HCT116 (cell line): ENCODE measurements at regions not wholly inside any gene's neighbourhood (a gene's known extent, or its start where the extent isn't known, plus 50 kb on each side); places are given as distances from the start of the nearest gene placed in this dataset.

Experiments
- ATAC-seq: fragments of 200-7000 bp; cut with Tn5 transposase; 2 replicates; pipeline ENCODE4 v1.9.1; 2020; ENCODE audit warnings: mild to moderate bottlenecking, moderate library complexity
- BruUV-seq: library from RNA; stranded (reverse); fragments of 400-500 nt; replicated peaks from 2 replicates; lab custom pipeline; 2021; lab: Mats Ljungman, UMichigan
- CTCF ChIA-PET: fragments of 300-600 bp; sonication (Branson Sonifier 250); formaldehyde crosslinking; loops from one replicate; lab custom pipeline; 2021; ENCODE audit warnings: antibody characterized with exemption; lab: Charles Lee
- POLR2A ChIA-PET: fragments of 300-600, 350-600 bp; sonication (Branson Sonifier 250); formaldehyde crosslinking; loops from one replicate; lab custom pipeline; 2021; ENCODE audit warnings: antibody characterized with exemption; lab: Charles Lee
- RAD21 ChIA-PET, 2 experiments: fragments of 300-600 bp; sonication (Branson Sonifier 250); formaldehyde crosslinking; loops; one replicate each; lab custom pipeline; 2023; ENCODE audit warnings: low total read pairs in 2 of 2; ENCODE audit not compliant: uncharacterized antibody in 2 of 2, unreplicated experiment in 2 of 2, low non-redundant PET in 1 of 2; lab: Charles Lee
- DNase-seq: peaks from one replicate; pipeline ENCODE4 v3.0.0-alpha.2; 2010; ENCODE audit warnings: low read depth, low spot score
- H2AFZ ChIP-seq: fragments of 200-600 bp; shearing (Covaris generic), sonication (generic); 2 replicates; pipeline ENCODE4 v1.6.1; 2017; ENCODE audit warnings: low read depth, mixed run types, mixed read lengths, antibody characterized with exemption, low read length; ENCODE audit not compliant: poor library complexity, severe bottlenecking
- H3K27ac ChIP-seq: 2 replicates; pipeline ENCODE4 v1.5.1; 2012; ENCODE audit warnings: low read depth, low read length
- H3K27me3 ChIP-seq: fragments of 200-600 bp; sonication (generic); 2 replicates; pipeline ENCODE4 v1.6.1; 2016; ENCODE audit warnings: mixed run types, low read length, mixed read lengths; ENCODE audit not compliant: insufficient read depth
- H3K36me3 ChIP-seq, 2 experiments: fragments of 200-500 bp in 1 of 2; fragments of 200-600 bp in 1 of 2; sonication (Bioruptor generic) in 1 of 2; sonication (generic) in 1 of 2; 2 replicates each; pipeline versions ENCODE4 v1.5.1 to v1.6.1; 2014 to 2016; ENCODE audit warnings: low read length in 2 of 2, inconsistent platforms in 1 of 2, mixed read lengths in 1 of 2, mixed run types in 1 of 2; ENCODE audit not compliant: insufficient read depth in 2 of 2, control insufficient read depth in 1 of 2
- H3K4me1 ChIP-seq, 2 experiments: fragments of 200-600 bp in 1 of 2; sonication (generic) in 1 of 2; 2 replicates each; pipeline versions ENCODE4 v1.5.1 to v1.6.1; 2012 to 2017; ENCODE audit warnings: low read length in 2 of 2, inconsistent platforms in 1 of 2, mild to moderate bottlenecking in 1 of 2, mixed read lengths in 1 of 2, mixed run types in 1 of 2, moderate library complexity in 1 of 2; ENCODE audit not compliant: insufficient read depth in 2 of 2, control insufficient read depth in 1 of 2
- H3K4me2 ChIP-seq: fragments of 200-600 bp; sonication (generic); 2 replicates; pipeline ENCODE4 v1.6.1; 2017; ENCODE audit warnings: mixed run types, low read length, mixed read lengths
- H3K4me3 ChIP-seq, 2 experiments: fragments of 200-600 bp in 1 of 2; sonication (generic) in 1 of 2; replicated peaks in 1 of 2; 2 replicates each; pipeline ENCODE4 v1.5.1; 2011 to 2016; ENCODE audit warnings: low read length in 2 of 2, control low read depth in 1 of 2, low read depth in 1 of 2, mild to moderate bottlenecking in 1 of 2, mixed read lengths in 1 of 2, mixed run types in 1 of 2
- H3K79me2 ChIP-seq: fragments of 200-600 bp; sonication (generic); 2 replicates; pipeline ENCODE4 v1.6.1; 2017; ENCODE audit warnings: mild to moderate bottlenecking, mixed run types, low read length, moderate library complexity, mixed read lengths; ENCODE audit not compliant: insufficient read depth
- H3K9ac ChIP-seq: fragments of 200-600 bp; sonication (generic); 2 replicates; pipeline ENCODE4 v1.6.1; 2016; ENCODE audit warnings: low read length, mixed read lengths
- H3K9me2 ChIP-seq: fragments of 200-600 bp; sonication (generic), shearing (Covaris generic); 2 replicates; pipeline ENCODE4 v1.6.1; 2017; ENCODE audit warnings: mixed run types, mild to moderate bottlenecking, moderate library complexity; ENCODE audit not compliant: insufficient read depth
- H3K9me3 ChIP-seq, 2 experiments: fragments of 200-500 bp in 1 of 2; fragments of 200-600 bp in 1 of 2; sonication (Bioruptor generic) in 1 of 2; sonication (generic) in 1 of 2; 2 replicates each; pipeline ENCODE4 v1.6.1; 2014 to 2017; ENCODE audit warnings: low read length in 2 of 2, mixed read lengths in 2 of 2, inconsistent platforms in 1 of 2, low read depth in 1 of 2, mild to moderate bottlenecking in 1 of 2, mixed run types in 1 of 2, moderate library complexity in 1 of 2; ENCODE audit not compliant: control insufficient read depth in 1 of 2, insufficient read depth in 1 of 2
- H4K20me1 ChIP-seq: fragments of 200-600 bp; sonication (generic), shearing (Covaris generic); 2 replicates; pipeline ENCODE4 v1.6.1; 2017; ENCODE audit warnings: mixed run types, mild to moderate bottlenecking, moderate library complexity; ENCODE audit not compliant: insufficient read depth
- CEBPB ChIP-seq: IDR thresholded peaks from 2 replicates; pipeline ENCODE4 v1.6.1; 2012; ENCODE audit warnings: low read depth
- EGR1 ChIP-seq: IDR thresholded peaks from 2 replicates; pipeline ENCODE4 v1.6.1; 2012; ENCODE audit warnings: low read depth
- ELF1 ChIP-seq: IDR thresholded peaks from 2 replicates; pipeline ENCODE4 v1.6.1; 2012; ENCODE audit warnings: low read depth, borderline replicate concordance
- EZH2phosphoT487 ChIP-seq: fragments of 200-600 bp; IDR thresholded peaks from 2 replicates; pipeline ENCODE4 v1.6.1; 2018; ENCODE audit warnings: antibody characterized with exemption, borderline replicate concordance
- POLR2A ChIP-seq: IDR thresholded peaks from 2 replicates; pipeline ENCODE4 v1.7.0; 2011; ENCODE audit warnings: borderline replicate concordance; ENCODE audit not compliant: insufficient read depth, insufficient read length; ENCODE audit errors: extremely low read depth
- POLR2AphosphoS5 ChIP-seq: IDR thresholded peaks from 2 replicates; pipeline ENCODE4 v1.6.1; 2011; ENCODE audit warnings: mild to moderate bottlenecking, low read depth, low read length, moderate library complexity
- RAD21 ChIP-seq: IDR thresholded peaks from 2 replicates; pipeline ENCODE4 v1.6.1; 2012; ENCODE audit warnings: low read depth, mild to moderate bottlenecking
- SRF ChIP-seq: IDR thresholded peaks from 2 replicates; pipeline ENCODE4 v1.6.1; 2012; ENCODE audit warnings: low read depth
- YY1 ChIP-seq: IDR thresholded peaks from 2 replicates; pipeline ENCODE4 v1.6.1; 2011; ENCODE audit warnings: low read length, low read depth, moderate library complexity, mild to moderate bottlenecking; ENCODE audit not compliant: insufficient replicate concordance; ENCODE audit errors: extremely low read depth
- ZNF274 ChIP-seq: fragments of 200-500 bp; sonication (Bioruptor generic); IDR thresholded peaks from 2 replicates; pipeline ENCODE4 v1.6.1; 2014; ENCODE audit warnings: mild to moderate bottlenecking, low read depth, low read length, inconsistent platforms
- intact Hi-C: fragments of 100-400 bp; cut with micrococcal nuclease; formaldehyde crosslinking; loops from 2 replicates; pipeline ENCODE4 v1.10.0; 2022
- TF ChIP-seq, protein P1 (sequence below), 3 experiments: fragments of 200-600 bp in 1 of 3; sonication (generic) in 1 of 3; IDR thresholded peaks in 2 of 3; conservative IDR thresholded peaks in 1 of 3; 2 replicates each; pipeline ENCODE4 v1.5.1; 2012 to 2017; ENCODE audit warnings: low read depth in 2 of 3, low read length in 2 of 3, antibody characterized with exemption in 1 of 3, borderline replicate concordance in 1 of 3, control low read depth in 1 of 3, mild to moderate bottlenecking in 1 of 3, mixed read lengths in 1 of 3, mixed run types in 1 of 3, moderate library complexity in 1 of 3; ENCODE audit not compliant: insufficient read depth in 1 of 3
- TF ChIP-seq, protein P2 (sequence below): IDR thresholded peaks from 2 replicates; pipeline ENCODE4 v1.6.1; 2012

DNA sequence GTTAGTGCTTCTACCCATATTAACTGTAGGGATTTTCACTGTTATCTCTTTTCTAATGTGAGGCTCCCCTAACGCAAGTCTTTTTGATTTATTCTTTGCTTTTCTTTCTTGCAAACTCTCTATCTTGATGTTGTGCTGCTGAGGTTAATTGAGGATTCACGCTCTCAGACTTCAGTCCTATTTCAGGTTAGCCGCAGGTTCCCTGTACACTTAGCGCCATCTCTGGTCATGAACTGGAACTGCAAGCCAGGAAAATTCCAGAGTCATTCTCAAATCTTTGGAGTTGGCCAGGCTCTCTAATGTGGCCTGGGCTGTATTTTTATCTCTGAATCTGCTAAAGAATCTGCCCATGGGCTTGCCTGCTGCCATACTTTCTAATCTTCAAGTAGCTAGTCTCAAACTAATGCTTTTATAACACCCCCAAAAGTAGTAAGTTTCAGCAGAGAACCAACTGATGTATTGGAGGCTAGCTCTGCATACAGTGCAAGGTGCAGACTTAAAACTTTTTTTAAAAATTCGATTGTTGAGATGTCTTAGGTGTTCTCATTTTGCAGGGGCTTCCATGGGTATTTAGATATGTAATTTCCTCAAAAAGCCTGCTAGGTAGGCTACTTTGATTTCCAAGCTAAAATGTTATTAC is 91.1 kb upstream of the OPRM1 start:
- ATAC-seq = peak; percentile 82
- H3K4me3 ChIP-seq = no peak overlapping the region
- no peaks in the 10 kb centered on the region for H4K20me1 ChIP-seq
- no peak overlapping the region for H3K4me2 ChIP-seq
- RAD21 ChIA-PET = no interaction called here
- DNase-seq = peak; percentile 21
- H3K9me2 ChIP-seq = no peaks in the 10 kb centered on the region
- intact Hi-C loops = loop anchor here (1.0 to 5.0 kb wide), 2 partner anchors 717 to 916 kb away; no protein-coding TSS in a partner anchor
- H3K27me3 ChIP-seq = peaks cover 27% of the 10 kb centered on the region
- TF ChIP-seq, protein P1, sequence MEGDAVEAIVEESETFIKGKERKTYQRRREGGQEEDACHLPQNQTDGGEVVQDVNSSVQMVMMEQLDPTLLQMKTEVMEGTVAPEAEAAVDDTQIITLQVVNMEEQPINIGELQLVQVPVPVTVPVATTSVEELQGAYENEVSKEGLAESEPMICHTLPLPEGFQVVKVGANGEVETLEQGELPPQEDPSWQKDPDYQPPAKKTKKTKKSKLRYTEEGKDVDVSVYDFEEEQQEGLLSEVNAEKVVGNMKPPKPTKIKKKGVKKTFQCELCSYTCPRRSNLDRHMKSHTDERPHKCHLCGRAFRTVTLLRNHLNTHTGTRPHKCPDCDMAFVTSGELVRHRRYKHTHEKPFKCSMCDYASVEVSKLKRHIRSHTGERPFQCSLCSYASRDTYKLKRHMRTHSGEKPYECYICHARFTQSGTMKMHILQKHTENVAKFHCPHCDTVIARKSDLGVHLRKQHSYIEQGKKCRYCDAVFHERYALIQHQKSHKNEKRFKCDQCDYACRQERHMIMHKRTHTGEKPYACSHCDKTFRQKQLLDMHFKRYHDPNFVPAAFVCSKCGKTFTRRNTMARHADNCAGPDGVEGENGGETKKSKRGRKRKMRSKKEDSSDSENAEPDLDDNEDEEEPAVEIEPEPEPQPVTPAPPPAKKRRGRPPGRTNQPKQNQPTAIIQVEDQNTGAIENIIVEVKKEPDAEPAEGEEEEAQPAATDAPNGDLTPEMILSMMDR (IDR thresholded peaks at IDR 0.05 in 2 of 3, conservative IDR thresholded peaks at IDR 0.05 in 1 of 3; ENCODE audit: borderline replicate concordance in 1 of 3, insufficient read depth in 1 of 3, low read depth in 2 of 3, low read length in 2 of 3) = peak; percentile 48 to 98 (median 96); a peak in 5 of 6 replicates
- peak; percentile 75 for TF ChIP-seq RAD21
- no peak for TF ChIP-seq EZH2phosphoT487
- TF ChIP-seq YY1 = no peak
- CTCF ChIA-PET = interaction anchor here (0.8 to 1.4 kb wide), 7 partner anchors 13 to 916 kb away, joined by 3 to 9 read pairs (median 4); no protein-coding TSS in a partner anchor
- no TSS peak for BruUV-seq
- H3K4me1 ChIP-seq = no peaks in the 10 kb centered on the region
- peak overlapping the region; percentile 50 for H2AFZ ChIP-seq
- no peaks in the 10 kb centered on the region for H3K9me3 ChIP-seq
- no peak overlapping the region for H3K9ac ChIP-seq
- H3K36me3 ChIP-seq = no peaks in the 10 kb centered on the region
- H3K27ac ChIP-seq = no peak overlapping the region
- no peaks in the 10 kb centered on the region for H3K79me2 ChIP-seq
- POLR2A ChIA-PET = no interaction called here

DNA sequence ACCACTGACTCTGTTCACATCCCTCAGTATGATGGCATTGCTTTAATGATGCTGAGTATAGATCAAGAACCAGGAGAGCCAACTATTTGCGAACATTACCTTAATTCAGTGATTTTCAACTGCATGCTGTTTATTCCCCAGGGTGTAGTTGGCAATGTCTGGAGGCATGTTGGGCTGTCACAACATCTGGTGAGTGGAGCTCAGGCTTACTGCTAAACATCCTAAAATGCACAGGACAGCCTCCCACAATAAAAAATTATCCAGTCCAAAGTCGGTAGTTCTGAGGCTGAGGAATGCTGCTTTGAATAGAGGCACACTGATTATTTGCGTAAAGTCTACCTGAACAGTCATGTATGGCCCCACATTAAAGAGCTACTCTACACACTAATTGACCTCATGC is 94.8 kb upstream of the OPRM1 start:
- H3K4me1 ChIP-seq = no peaks in the 10 kb centered on the region
- ChIA-PET POLR2A (no interaction called here), CTCF (no interaction called here), RAD21 (no interaction called here)
- ATAC-seq (no peak), DNase-seq (no peak)
- TF ChIP-seq ZNF274 (no peak), POLR2A (no peak), EGR1 (no peak), RAD21 (no peak), POLR2AphosphoS5 (no peak), SRF (no peak), ELF1 (no peak), EZH2phosphoT487 (no peak), CEBPB (no peak)
- TF ChIP-seq, protein P1 (IDR thresholded peaks at IDR 0.05 in 2 of 3, conservative IDR thresholded peaks at IDR 0.05 in 1 of 3; ENCODE audit: borderline replicate concordance in 1 of 3, insufficient read depth in 1 of 3, low read depth in 2 of 3, low read length in 2 of 3) = no peak
- TF ChIP-seq, protein P2, sequence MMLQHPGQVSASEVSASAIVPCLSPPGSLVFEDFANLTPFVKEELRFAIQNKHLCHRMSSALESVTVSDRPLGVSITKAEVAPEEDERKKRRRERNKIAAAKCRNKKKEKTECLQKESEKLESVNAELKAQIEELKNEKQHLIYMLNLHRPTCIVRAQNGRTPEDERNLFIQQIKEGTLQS = no peak
- H3K79me2 ChIP-seq = no peaks in the 10 kb centered on the region
- H3K4me2 ChIP-seq = no peak overlapping the region
- H3K9me3 ChIP-seq = no peaks in the 10 kb centered on the region
- intact Hi-C loops = no loop called here
- no peaks in the 10 kb centered on the region for H4K20me1 ChIP-seq
- H3K36me3 ChIP-seq = no peaks in the 10 kb centered on the region
- H3K27me3 ChIP-seq = peaks cover 21% of the 10 kb centered on the region; the same call in 1 of the 2 replicates
- no peaks in the 10 kb centered on the region for H3K9me2 ChIP-seq
- no TSS peak for BruUV-seq
- no peak overlapping the region for H3K27ac ChIP-seq
- no peak overlapping the region for H2AFZ ChIP-seq
- H3K4me3 ChIP-seq = no peak overlapping the region
- H3K9ac ChIP-seq = no peak overlapping the region
